ENCODE measurements at regions not wholly inside any gene's neighbourhood (a gene's known extent, or its start where the extent isn't known, plus 50 kb on each side); places are given as distances from the start of the nearest gene placed in this dataset.

- no peak for DNase-seq
- H3K4me1 ChIP-seq: peaks cover 12% of the 10 kb centered on the region
- TF ChIP-seq CTCF (IDR thresholded peaks at IDR 0.05): peak; percentile 15
- peak overlapping the region; percentile 89 for H3K27ac ChIP-seq
- H3K36me3 ChIP-seq: no peaks in the 10 kb centered on the region
- no peaks in the 10 kb centered on the region for H3K27me3 ChIP-seq
- intact Hi-C loops (cut with DNase I): no loop called here
- H3K4me3 ChIP-seq: no peak overlapping the region
- peak; percentile 64 for ATAC-seq
- H3K9me3 ChIP-seq: no peaks in the 10 kb centered on the region
Observed at GRCh38 chr3:125645616-125646015, 50.3 kb upstream of the OSBPL11 start.

- H3K4me1 ChIP-seq: peaks cover 13% of the 10 kb centered on the region
- intact Hi-C loops (cut with DNase I): no loop called here
- no peaks in the 10 kb centered on the region for H3K36me3 ChIP-seq
- peak overlapping the region; percentile 89 for H3K27ac ChIP-seq
- TF ChIP-seq CTCF (IDR thresholded peaks at IDR 0.05): no peak
- no peaks in the 10 kb centered on the region for H3K9me3 ChIP-seq
- H3K27me3 ChIP-seq: no peaks in the 10 kb centered on the region
- no peak for ATAC-seq
- no peak overlapping the region for H3K4me3 ChIP-seq
- DNase-seq: no peak
Observed at GRCh38 chr3:125646581-125646980, 51.3 kb upstream of the OSBPL11 start.

GRCh38 chr3:125647318-125648014 lies 52.2 kb upstream of the OSBPL11 start:
- peak overlapping the region; percentile 89 for H3K27ac ChIP-seq
- no peaks in the 10 kb centered on the region for H3K9me3 ChIP-seq
- H3K4me1 ChIP-seq: peaks cover 16% of the 10 kb centered on the region
- TF ChIP-seq CTCF (IDR thresholded peaks at IDR 0.05): no peak
- peak overlapping the region; percentile 26 for H3K4me3 ChIP-seq
- H3K36me3 ChIP-seq: no peaks in the 10 kb centered on the region
- no peaks in the 10 kb centered on the region for H3K27me3 ChIP-seq
- ATAC-seq: peak; percentile 88
- peak; percentile 87 for DNase-seq
- intact Hi-C loops (cut with DNase I): no loop called here

DNA sequence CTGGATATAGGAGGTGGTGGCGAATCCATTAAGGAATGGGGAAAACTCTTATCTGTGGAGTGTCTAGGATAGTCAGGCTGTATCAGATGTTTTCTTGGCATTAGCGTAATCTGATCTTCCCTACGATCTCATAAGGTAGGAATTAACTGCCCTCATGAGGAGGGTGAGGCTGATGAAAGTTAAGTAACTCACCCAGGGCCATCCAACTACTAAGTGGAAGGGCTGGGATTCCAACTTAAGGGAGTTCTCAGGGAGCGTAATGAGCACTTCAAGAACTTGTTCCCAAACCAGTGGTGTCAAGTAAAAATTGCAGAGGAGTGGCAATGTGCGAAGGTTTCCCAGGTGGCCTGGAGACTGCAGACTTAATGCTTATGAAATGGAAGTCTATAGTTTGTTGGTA lies 55.9 kb upstream of the OSBPL11 start:
- peak; percentile 72 for ATAC-seq
- intact Hi-C loops (cut with DNase I): no loop called here

GRCh38 chr3:125652349-125652748 lies 57.1 kb upstream of the OSBPL11 start:
- ATAC-seq: no peak
- no peaks in the 10 kb centered on the region for H3K36me3 ChIP-seq
- H3K27me3 ChIP-seq: no peaks in the 10 kb centered on the region
- H3K4me1 ChIP-seq: peaks cover 7% of the 10 kb centered on the region
- no peak overlapping the region for H3K4me3 ChIP-seq
- no peaks in the 10 kb centered on the region for H3K9me3 ChIP-seq
- intact Hi-C loops (cut with DNase I): no loop called here
- H3K27ac ChIP-seq: no peak overlapping the region
- DNase-seq: no peak
- TF ChIP-seq CTCF (IDR thresholded peaks at IDR 0.05): no peak

More for the DNA sequence above, 55.9 kb upstream of the OSBPL11 start:
- Histone ChIP-seq H3K27ac (no peak overlapping the region), H3K4me3 (no peak overlapping the region), H3K27me3 (no peaks in the 10 kb centered on the region), H3K36me3 (no peaks in the 10 kb centered on the region), H3K4me1 (peaks cover 14% of the 10 kb centered on the region), H3K9me3 (no peaks in the 10 kb centered on the region)
- no peak for TF ChIP-seq CTCF (IDR thresholded peaks at IDR 0.05)
- no peak for DNase-seq

DNA sequence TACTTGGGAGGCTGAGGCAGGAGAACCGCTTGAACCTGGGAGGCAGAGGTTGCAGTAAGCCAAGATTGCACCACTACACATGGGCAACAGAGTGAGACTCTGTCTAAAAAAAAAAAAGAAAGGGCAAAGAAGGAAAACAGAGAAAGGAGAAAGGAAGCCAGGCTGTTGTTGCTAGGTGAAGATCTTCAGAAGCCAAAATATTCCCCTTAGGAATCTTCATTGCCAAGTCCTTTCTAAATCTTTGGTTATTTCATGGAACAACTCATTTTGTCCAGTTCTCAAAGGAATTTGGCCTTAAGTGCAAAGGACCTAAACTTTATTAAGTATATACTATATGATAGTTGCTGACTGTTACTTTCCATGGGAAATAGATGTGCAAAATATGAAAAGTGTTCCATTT lies 59.2 kb upstream of the OSBPL11 start:
- Histone ChIP-seq H3K4me1 (peaks cover 4% of the 10 kb centered on the region), H3K9me3 (no peaks in the 10 kb centered on the region), H3K27ac (no peak overlapping the region), H3K36me3 (no peaks in the 10 kb centered on the region), H3K27me3 (no peaks in the 10 kb centered on the region), H3K4me3 (no peak overlapping the region)
- DNase-seq (no peak), ATAC-seq (no peak)
- TF ChIP-seq CTCF (IDR thresholded peaks at IDR 0.05): no peak
- intact Hi-C loops (cut with DNase I): no loop called here

Measured in upper lobe of right lung (tissue), 1 donor.